GM19372 (cell line): ENCODE measurements at regions not wholly inside any gene's neighbourhood (a gene's known extent, or its start where the extent isn't known, plus 50 kb on each side); places are given as distances from the start of the nearest gene placed in this dataset.
A peak's percentile ranks its signal among the peaks of the same experiment; 100 is the strongest.

Source experiments
- ATAC-seq: cut with Tn5 transposase; IDR thresholded peaks from one replicate; pipeline ENCODE4 v1.9.1; 2021; ENCODE audit warnings: mild to moderate bottlenecking, low read depth, moderate library complexity; ENCODE audit not compliant: unreplicated experiment

DNA sequence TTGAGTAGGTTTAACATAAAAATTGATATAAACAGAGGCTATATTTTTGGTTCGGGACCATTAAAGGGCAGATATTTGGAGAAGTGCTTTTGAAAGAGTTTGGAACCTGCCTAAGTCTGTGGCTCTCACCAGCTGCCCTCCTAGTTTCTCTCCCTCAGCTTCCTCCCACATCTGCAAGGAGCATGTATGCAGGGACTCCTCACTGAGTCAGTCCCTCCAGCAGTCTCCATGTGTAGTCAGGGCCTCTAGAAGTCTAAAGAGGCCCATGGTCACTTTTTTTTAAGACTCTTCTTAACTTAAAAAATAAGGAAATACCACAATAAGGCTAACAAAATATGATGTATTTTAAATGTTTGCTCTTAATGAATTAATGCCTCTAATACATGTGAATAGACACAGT lies 220.0 kb upstream of the TANK start:
- ATAC-seq, result no peak

GRCh38 chr2:160940699-160941098 lies 219.5 kb upstream of the TANK start:
- peak; percentile 88 for ATAC-seq

GRCh38 chr2:160941290-160941846 lies 218.9 kb upstream of the TANK start:
- ATAC-seq, result no peak

- ATAC-seq, result no peak
Measured at GRCh38 chr2:160942476-160943142, 217.6 kb upstream of the TANK start.

GRCh38 chr2:160943414-160943813 lies 216.8 kb upstream of the TANK start:
- no peak for ATAC-seq

GRCh38 chr2:160952464-160953254 lies 207.6 kb upstream of the TANK start:
- ATAC-seq, result no peak

- ATAC-seq, result no peak
Measured at GRCh38 chr2:160955578-160955977, 204.7 kb upstream of the TANK start.

DNA sequence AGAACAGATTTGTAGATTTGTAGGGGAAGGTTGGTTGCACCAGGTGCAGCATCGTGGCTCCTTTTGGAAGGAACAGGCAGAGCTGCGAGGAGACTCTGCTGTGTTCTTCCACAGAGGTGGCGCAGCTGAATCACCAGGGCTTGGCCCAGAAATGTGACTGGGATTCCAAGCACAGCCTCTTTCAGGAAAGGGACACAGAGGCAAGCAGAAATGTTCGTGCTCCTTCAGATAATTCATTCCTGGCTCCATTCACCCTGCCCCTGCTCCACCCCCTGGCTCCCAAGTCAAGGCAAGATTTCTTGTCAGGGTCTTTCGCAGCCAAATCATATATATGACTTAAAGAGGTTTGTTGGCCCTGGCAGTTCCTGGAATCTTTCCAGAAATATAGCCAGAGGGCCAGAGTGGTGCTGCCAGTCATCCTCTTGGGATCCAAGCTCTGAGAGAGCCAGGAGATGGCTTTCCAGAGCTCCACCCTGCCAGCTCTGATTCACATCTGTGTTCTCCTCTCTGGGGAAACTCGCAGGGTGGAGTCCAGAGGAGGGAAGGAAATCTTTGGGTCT lies 203.9 kb upstream of the TANK start:
- no peak for ATAC-seq

DNA sequence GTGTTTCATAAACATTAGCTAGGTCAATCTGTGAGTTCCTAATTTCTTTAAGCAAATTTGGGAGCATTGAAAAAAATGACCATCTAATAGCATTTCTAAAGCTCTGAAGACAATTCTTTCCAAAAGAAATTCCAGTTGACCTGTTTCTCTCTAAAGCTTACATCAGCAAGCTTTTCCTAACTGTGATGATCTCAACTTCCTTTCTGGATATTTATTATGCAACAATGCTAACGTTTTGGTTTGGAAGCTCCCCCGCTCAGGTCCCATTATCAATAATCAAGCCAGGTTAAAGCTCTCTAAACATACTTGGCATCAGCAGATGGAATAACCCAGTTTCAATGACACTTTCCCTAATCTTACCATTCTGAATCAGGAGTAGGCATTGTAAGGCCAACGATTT lies 196.3 kb upstream of the TANK start:
- no peak for ATAC-seq

- no peak for ATAC-seq
Measured at GRCh38 chr2:160967523-160967922, 192.7 kb upstream of the TANK start.

GRCh38 chr2:160968183-160968582 lies 192.0 kb upstream of the TANK start:
- no peak for ATAC-seq

DNA sequence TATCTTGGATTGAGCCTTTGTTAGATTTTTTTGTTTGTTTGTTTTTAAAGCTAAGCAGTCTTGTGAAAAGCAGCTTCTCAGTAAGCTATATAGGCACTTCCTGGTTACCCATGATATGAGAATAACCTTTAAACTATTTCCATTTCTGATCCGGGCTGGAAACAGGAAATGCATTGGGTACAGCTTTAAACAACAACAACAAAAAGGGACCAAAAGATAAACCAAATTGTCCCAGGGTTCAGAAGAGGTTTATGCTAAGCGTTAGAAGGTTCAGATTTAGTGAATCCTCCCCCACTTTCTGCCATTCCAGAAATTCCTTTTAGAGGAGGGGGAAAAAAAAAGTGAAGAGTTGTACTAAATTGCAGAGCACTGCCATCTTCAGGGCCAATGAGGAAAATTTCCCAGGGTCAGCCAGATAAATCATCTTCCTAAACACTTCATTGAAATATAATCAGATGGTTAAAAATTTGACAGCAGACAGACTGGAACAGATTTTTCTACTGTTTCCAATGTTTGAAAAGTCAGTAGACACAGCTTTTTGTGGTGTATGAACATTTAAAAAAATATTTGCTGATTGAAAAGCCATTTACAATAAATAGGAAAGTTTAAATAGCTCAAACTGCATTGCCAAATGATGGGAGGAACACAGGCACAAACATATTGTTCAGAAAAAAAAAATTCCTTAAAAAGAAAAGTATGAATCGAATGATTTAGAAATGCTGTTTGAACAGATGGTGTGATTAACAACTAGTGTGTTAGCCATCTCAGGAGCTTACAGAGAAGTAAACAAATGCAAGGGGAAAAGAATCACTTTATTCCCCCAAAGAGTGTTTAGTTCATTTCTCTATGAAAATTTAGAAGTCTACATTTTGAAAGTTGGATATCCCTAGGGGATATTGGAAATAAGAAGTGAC lies 189.9 kb upstream of the TANK start:
- no peak for ATAC-seq

DNA sequence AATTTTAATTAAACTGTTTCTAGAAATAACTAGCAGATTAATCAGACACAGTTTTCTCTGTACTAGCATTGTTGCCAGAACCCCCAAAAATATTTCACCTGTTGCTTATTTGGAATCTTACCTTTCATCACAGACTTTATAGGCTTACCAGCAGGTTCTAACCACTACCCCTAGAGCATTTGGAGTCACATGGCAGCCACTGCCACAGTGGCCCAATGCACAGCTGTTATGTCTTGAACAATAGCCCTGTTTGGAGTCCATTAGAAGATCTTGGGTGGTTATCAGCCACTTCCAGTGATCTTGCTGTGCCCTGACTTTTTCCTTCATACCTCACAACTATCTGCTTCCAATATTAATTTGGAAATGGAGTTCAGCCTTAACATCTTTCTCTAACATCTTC lies 186.2 kb upstream of the TANK start:
- no peak for ATAC-seq

DNA sequence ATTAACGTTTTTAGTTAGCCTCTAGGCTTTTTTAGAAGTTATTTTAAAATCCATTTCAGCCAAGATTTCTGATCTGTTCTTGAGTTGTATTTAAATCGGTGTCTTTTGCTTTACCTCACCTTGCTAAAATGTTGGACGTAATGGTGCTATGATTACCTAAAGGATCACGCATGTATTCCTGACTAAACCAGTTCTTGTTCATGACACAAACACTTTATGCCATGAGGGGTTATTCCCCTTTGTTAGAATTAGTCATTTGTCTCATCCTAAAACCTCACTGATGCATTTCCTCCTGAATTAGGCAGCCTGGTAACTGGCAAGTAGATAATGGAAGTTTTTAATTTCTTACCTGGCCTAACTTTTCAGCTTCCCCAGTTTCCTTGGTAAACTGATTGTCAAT lies 185.4 kb upstream of the TANK start:
- no peak for ATAC-seq

- no peak for ATAC-seq
Measured at GRCh38 chr2:160976797-160977196, 183.4 kb upstream of the TANK start.

- ATAC-seq, result no peak
Measured at GRCh38 chr2:160977376-160977775, 182.9 kb upstream of the TANK start.

GRCh38 chr2:160977854-160978253 lies 182.4 kb upstream of the TANK start:
- ATAC-seq, result no peak

GRCh38 chr2:160984426-160985077 lies 175.7 kb upstream of the TANK start:
- no peak for ATAC-seq

- no peak for ATAC-seq
Measured at GRCh38 chr2:160989778-160990177, 170.4 kb upstream of the TANK start.

DNA sequence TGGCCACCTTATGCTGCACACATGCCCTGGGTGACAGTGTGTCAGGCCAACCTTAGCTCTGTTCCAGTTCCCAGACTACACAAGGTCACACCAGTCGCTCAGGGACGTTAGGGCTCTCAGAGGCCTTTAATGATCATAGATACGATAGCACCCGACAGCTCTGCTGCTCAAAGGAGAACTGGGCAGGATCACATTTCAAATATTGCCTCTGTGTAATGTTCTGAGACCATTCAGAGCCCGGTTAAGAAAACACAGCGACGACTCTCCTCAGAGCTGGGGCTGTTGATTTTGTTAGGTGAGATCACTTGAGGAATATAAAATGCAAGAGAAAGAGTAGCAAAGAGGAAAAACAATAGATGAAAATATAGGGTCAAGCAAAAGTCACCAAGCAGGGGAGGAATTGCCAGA lies 166.6 kb upstream of the TANK start:
- ATAC-seq, result no peak
